Fibroblast of villous mesenchyme (primary cell): ENCODE measurements at regions not wholly inside any gene's neighbourhood (a gene's known extent, or its start where the extent isn't known, plus 50 kb on each side); places are given as distances from the start of the nearest gene placed in this dataset.

Source experiments
- DNase-seq: peaks from one replicate; pipeline ENCODE4 v3.0.0-alpha.2; 2010; ENCODE audit warnings: low read depth
- H3K4me3 ChIP-seq: 2 replicates; pipeline ENCODE4 v1.5.1; 2011; ENCODE audit warnings: low read depth, mild to moderate bottlenecking, low read length
- TF ChIP-seq, protein P1 (sequence below): IDR thresholded peaks from 2 replicates; pipeline ENCODE4 v1.5.1; 2012; ENCODE audit warnings: low read depth, mild to moderate bottlenecking, low read length; ENCODE audit not compliant: insufficient read depth

DNA sequence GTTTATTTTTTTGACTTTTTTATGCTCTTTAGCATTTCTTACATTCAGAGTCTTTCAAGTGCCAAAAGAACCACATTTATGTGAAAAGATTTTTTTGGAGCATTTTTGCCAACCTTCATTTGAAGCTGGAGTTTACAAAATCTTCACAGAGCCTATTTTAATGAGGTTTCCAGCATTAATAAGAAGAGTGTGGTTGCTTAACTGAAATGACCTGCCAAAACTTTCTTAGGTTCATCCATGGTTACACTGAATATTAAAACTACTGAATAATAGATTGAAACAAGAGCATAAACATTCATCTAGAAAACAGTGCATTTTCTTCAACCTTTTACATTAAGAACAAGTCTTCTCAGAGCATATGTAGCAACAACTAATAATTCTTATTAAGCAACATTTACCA, 672.3 kb upstream of the CXADR start:
- DNase-seq, result no peak
- TF ChIP-seq, protein P1, sequence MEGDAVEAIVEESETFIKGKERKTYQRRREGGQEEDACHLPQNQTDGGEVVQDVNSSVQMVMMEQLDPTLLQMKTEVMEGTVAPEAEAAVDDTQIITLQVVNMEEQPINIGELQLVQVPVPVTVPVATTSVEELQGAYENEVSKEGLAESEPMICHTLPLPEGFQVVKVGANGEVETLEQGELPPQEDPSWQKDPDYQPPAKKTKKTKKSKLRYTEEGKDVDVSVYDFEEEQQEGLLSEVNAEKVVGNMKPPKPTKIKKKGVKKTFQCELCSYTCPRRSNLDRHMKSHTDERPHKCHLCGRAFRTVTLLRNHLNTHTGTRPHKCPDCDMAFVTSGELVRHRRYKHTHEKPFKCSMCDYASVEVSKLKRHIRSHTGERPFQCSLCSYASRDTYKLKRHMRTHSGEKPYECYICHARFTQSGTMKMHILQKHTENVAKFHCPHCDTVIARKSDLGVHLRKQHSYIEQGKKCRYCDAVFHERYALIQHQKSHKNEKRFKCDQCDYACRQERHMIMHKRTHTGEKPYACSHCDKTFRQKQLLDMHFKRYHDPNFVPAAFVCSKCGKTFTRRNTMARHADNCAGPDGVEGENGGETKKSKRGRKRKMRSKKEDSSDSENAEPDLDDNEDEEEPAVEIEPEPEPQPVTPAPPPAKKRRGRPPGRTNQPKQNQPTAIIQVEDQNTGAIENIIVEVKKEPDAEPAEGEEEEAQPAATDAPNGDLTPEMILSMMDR, result no peak
- no peak overlapping the region for H3K4me3 ChIP-seq

DNA sequence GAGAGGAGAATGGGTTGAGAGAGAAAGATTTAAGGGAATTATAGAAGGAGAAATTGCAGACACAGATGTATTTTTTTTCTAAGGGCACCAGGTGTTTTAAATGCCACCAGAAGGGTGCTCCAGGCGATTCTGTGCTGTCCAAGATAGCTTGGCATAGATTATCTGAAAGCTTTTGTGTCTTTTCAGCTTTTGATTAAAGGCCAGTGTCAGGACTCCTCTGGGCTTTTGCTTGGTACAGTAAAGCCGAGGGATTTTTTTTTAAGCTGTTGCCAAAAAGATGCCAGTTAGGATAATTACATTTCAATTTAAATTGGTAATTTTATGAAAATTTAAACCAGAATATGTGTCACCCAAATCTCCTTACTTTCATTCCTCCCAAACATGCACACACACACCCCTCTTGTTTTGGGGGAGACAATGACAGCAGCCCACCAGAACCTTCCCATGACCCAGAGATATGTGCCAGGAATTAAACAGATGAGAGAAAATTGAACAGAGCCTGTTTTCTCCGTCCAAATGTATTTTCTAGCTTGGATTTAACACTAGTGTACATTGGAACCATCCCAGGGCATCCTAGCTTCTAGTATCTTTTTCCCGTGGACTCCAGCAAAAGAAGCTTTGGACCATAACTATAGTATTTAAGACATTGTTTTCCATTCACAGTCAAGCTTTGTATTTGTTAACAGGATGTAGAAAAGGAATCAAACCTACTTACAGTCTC, 670.7 kb upstream of the CXADR start:
- no peak overlapping the region for H3K4me3 ChIP-seq
- no peak for DNase-seq
- TF ChIP-seq, protein P1, result no peak

DNA sequence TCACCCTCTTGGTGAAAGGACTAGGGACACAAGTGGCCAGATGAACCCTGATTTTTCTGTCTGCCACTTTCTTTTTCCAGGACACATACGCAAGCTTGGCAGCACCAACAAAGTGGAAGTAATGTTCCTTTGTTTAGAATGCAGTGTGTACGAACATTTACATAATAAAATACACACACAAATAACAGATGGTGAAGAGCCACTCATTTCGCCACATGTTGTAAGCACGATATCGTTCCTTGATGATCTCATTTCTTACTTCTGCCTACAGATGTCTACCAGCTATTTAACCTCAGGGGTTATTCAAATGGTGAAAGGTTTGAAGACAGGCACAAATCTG, 670.2 kb upstream of the CXADR start:
- DNase-seq, result peak; percentile 17
- H3K4me3 ChIP-seq, result no peak overlapping the region
- TF ChIP-seq, protein P1, result no peak

DNA sequence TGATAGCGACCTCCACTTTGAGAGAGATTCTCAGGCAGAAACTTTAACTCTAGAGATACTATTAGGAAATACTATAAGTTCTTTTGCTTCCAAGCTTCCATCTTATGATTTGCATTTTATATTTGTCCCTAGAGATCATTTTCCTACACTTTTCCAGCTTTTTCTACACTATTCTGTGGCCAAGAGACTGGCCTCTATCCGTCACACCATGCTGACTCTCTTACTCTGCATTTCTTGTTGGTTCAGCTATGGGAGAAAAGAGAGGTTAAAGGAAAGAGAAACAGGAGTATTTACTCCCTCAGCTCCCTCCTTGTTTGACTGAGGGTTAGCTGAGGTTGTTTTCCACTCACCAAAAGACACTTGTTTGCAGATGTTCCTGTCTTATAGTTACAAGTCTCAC, 665.6 kb upstream of the CXADR start:
- TF ChIP-seq, protein P1, result no peak
- H3K4me3 ChIP-seq, result no peak overlapping the region
- DNase-seq, result no peak

DNA sequence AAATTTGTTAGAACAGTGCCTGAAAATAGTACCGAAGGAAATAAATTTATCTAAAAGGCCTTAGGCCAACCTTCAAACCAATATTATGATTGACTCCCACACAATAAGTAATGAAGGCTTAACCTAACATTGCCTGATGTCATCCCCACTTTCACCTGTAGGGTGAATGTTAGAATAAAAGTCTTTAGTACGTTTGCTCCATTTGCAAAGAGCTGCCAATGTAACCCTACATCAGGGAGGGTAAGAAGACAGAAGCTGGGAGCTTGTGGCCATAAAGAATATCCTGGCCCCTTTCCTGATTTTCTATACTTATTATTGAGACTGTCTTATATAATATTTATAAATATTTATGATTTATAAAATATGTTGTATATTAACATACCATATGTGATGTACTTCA, 661.8 kb upstream of the CXADR start:
- no peak for DNase-seq
- TF ChIP-seq, protein P1, result no peak
- H3K4me3 ChIP-seq, result no peak overlapping the region

DNA sequence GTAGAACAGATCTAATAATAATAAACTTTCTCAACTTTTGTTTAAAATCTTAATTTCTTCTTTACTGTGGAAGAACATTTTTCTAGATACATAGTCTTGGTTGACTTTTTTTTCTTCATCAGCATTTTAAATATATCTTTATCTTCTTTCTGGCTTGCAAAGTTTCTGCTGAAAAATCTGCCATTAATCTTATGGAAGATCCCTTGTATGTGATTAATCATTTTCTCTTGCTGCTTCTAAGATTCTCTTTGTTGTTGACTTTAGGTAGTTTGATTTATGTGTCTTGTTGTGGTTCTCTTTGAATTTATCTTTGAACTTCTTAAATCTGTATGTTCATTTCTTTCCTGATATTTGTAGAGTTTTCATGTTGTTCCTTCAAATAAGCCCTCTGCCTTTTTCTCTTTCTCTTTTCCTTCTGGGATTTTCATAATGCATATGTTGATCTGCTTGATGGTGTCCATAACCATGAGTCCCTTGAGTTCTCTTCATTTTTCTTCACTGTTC, 657.6 kb upstream of the CXADR start:
- TF ChIP-seq, protein P1, result no peak
- no peak for DNase-seq
- H3K4me3 ChIP-seq, result no peak overlapping the region

DNA sequence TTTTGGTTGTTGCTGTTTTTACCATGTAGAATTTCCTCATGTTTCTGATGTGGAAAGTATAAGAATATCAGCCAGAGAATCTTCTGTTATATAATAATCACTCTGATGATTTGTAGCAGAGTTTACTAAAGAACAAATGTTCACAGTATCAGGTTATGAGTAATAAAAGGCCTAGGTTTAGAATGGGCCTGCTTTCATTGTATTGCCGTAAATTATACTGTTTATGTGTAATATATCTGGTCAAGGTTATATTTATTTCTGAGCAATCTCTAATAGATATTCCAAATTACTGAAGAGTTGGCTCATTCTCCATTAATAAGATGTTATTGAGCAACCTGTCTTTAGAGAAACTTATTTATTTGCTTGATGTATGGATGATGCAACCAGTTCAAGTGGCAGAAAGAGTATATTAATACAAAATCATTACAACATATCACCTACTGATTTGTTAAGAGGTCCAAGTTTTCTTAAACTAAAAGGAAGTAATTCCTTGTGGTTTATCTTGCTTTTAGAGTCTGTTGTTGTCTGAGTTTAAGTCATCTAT, 649.4 kb upstream of the CXADR start:
- H3K4me3 ChIP-seq, result no peak overlapping the region
- DNase-seq, result peak; percentile 3
- TF ChIP-seq, protein P1, result no peak
